22Rv1 (cell line): ENCODE measurements at regions not wholly inside any gene's neighbourhood (a gene's known extent, or its start where the extent isn't known, plus 50 kb on each side); places are given as distances from the start of the nearest gene placed in this dataset.

ENCODE experiments used
- ZFX ChIP-seq: fragments of 450-650 bp; IDR thresholded peaks from 2 replicates; pipeline ENCODE4 v1.6.1; 2017; ENCODE audit warnings: antibody characterized with exemption, borderline replicate concordance
- TF ChIP-seq, protein P1 (sequence below): fragments of 450-650 bp; IDR thresholded peaks from 2 replicates; pipeline ENCODE4 v1.5.1; 2017; ENCODE audit warnings: mild to moderate bottlenecking

- TF ChIP-seq, protein P1, sequence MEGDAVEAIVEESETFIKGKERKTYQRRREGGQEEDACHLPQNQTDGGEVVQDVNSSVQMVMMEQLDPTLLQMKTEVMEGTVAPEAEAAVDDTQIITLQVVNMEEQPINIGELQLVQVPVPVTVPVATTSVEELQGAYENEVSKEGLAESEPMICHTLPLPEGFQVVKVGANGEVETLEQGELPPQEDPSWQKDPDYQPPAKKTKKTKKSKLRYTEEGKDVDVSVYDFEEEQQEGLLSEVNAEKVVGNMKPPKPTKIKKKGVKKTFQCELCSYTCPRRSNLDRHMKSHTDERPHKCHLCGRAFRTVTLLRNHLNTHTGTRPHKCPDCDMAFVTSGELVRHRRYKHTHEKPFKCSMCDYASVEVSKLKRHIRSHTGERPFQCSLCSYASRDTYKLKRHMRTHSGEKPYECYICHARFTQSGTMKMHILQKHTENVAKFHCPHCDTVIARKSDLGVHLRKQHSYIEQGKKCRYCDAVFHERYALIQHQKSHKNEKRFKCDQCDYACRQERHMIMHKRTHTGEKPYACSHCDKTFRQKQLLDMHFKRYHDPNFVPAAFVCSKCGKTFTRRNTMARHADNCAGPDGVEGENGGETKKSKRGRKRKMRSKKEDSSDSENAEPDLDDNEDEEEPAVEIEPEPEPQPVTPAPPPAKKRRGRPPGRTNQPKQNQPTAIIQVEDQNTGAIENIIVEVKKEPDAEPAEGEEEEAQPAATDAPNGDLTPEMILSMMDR, result no peak
- no peak for TF ChIP-seq ZFX
Observed at GRCh38 chr1:239913141-239913585, 178.5 kb upstream of the FMN2 start.
